K562 (cell line): ENCODE measurements at regions not wholly inside any gene's neighbourhood (a gene's known extent, or its start where the extent isn't known, plus 50 kb on each side); places are given as distances from the start of the nearest gene placed in this dataset.

Experiments used
- ADNP ChIP-seq: fragments of 200-800 bp; sonication (Bioruptor generic); IDR thresholded peaks from 2 replicates; pipeline ENCODE4 v1.6.1; 2016; ENCODE audit warnings: missing genetic modification characterization, missing compliant biosample characterization
- CTCF ChIP-seq, 3 experiments: IDR thresholded peaks in 2 of 3; conservative IDR thresholded peaks in 1 of 3; 2 replicates each; pipeline ENCODE4 v1.5.1; 2011 to 2012; ENCODE audit warnings: low read length in 3 of 3, mild to moderate bottlenecking in 3 of 3, control low read depth in 2 of 3, improper control_type of control experiment in 1 of 3, inconsistent platforms in 1 of 3, low read depth in 1 of 3, mixed read lengths in 1 of 3, moderate library complexity in 1 of 3; ENCODE audit not compliant: insufficient read depth in 2 of 3
- ETS1 ChIP-seq: conservative IDR thresholded peaks from 2 replicates; pipeline ENCODE4 v1.6.1; 2011; ENCODE audit warnings: low read depth, mild to moderate bottlenecking, low read length; ENCODE audit not compliant: control insufficient read depth
- GABPA ChIP-seq: fragments of 200-800 bp; sonication (Bioruptor generic); conservative IDR thresholded peaks from 2 replicates; pipeline ENCODE4 v1.6.1; 2016; ENCODE audit warnings: low read depth, missing genetic modification characterization, missing compliant biosample characterization
- HNRNPUL1 ChIP-seq: fragments of 200-400 bp; formaldehyde crosslinking; IDR thresholded peaks from 2 replicates; pipeline ENCODE4 v1.6.1; 2017; ENCODE audit warnings: low read length
- NCOA2 ChIP-seq, 2 experiments: fragments of 450-650 bp; IDR thresholded peaks; 2 replicates each; pipeline ENCODE4 v1.6.1; 2018; ENCODE audit warnings: mild to moderate bottlenecking in 2 of 2, moderate library complexity in 1 of 2; ENCODE audit not compliant: partially characterized antibody in 2 of 2
- POLR2AphosphoS5 ChIP-seq: IDR thresholded peaks from 2 replicates; pipeline ENCODE4 v1.6.1; 2011; ENCODE audit warnings: mild to moderate bottlenecking, low read depth, low read length, moderate library complexity; ENCODE audit not compliant: control insufficient read depth, insufficient read depth
- RCOR1 ChIP-seq, 2 experiments: IDR thresholded peaks; 2 replicates each; pipeline ENCODE4 v1.6.1; 2012; ENCODE audit warnings: low read depth in 2 of 2, low read length in 2 of 2, borderline replicate concordance in 1 of 2, improper control_type of control experiment in 1 of 2
- TAF1 ChIP-seq: IDR thresholded peaks from 2 replicates; pipeline ENCODE4 v1.6.1; 2011; ENCODE audit warnings: mild to moderate bottlenecking, low read length, moderate library complexity; ENCODE audit not compliant: insufficient read depth, control insufficient read depth, severe bottlenecking; ENCODE audit errors: extremely low read depth
- TEAD4 ChIP-seq, 2 experiments: sonication (generic) in 1 of 2; formaldehyde crosslinking in 1 of 2; IDR thresholded peaks; 2 replicates each; pipeline versions ENCODE4 v1.6.1 to v1.8.0; 2012 to 2022; ENCODE audit warnings: borderline replicate concordance in 1 of 2, inconsistent platforms in 1 of 2, low read length in 1 of 2, mild to moderate bottlenecking in 1 of 2, missing genetic modification reagents in 1 of 2
- ZFP1 ChIP-seq: fragments of 450-650 bp; formaldehyde crosslinking; IDR thresholded peaks from 2 replicates; pipeline ENCODE4 v1.4.0; 2020; ENCODE audit warnings: mild to moderate bottlenecking, mixed read lengths
- ZNF551 ChIP-seq: fragments of 250-450 bp; sonication (Bioruptor Pico); IDR thresholded peaks from 2 replicates; pipeline ENCODE4 v1.5.0; 2021; ENCODE audit warnings: mild to moderate bottlenecking, moderate library complexity

GRCh38 chr1:82086739-82087138, 286.0 kb downstream of the ADGRL2 start:
- TF ChIP-seq ADNP (no peak), RCOR1 (IDR thresholded peaks at IDR 0.05; ENCODE audit: borderline replicate concordance in 1 of 2, low read depth in 2 of 2, low read length in 2 of 2) (no peak), ETS1 (no peak), ZFP1 (CRISPR knock-in tag) (no peak), NCOA2 (IDR thresholded peaks at IDR 0.05; ENCODE audit: partially characterized antibody in 2 of 2) (no peak), CTCF (IDR thresholded peaks at IDR 0.05 in 2 of 3, conservative IDR thresholded peaks at IDR 0.05 in 1 of 3; ENCODE audit: insufficient read depth in 2 of 3, low read depth in 1 of 3, low read length in 3 of 3) (no peak), POLR2AphosphoS5 (no peak), TAF1 (no peak), TEAD4 (IDR thresholded peaks at IDR 0.05; ENCODE audit: low read length) (no peak), TEAD4 (CRISPR knock-in tag; IDR thresholded peaks at IDR 0.05; ENCODE audit: borderline replicate concordance) (no peak), HNRNPUL1 (no peak), GABPA (tag) (no peak), ZNF551 (CRISPR knock-in tag) (no peak)
